Epithelial cell of esophagus (primary cell): ENCODE measurements at regions not wholly inside any gene's neighbourhood (a gene's known extent, or its start where the extent isn't known, plus 50 kb on each side); places are given as distances from the start of the nearest gene placed in this dataset.
A peak's percentile ranks its signal among the peaks of the same experiment; 100 is the strongest.

Experiments used
- DNase-seq: peaks from one replicate; pipeline ENCODE4 v3.0.0; 2010; ENCODE audit warnings: low read depth
- H3K4me3 ChIP-seq: 2 replicates; pipeline ENCODE4 v1.5.1; 2011; ENCODE audit warnings: mild to moderate bottlenecking, low read length, control low read depth
- CTCF ChIP-seq: IDR thresholded peaks from 2 replicates; pipeline ENCODE4 v1.5.1; 2011; ENCODE audit warnings: low read depth, mild to moderate bottlenecking, low read length, control low read depth, inconsistent platforms; ENCODE audit not compliant: insufficient read depth; ENCODE audit errors: missing control alignments

GRCh38 chr5:152144556-152144955 is 219.9 kb upstream of the GLRA1 start:
- no peak overlapping the region for H3K4me3 ChIP-seq
- DNase-seq, result no peak
- TF ChIP-seq CTCF, result no peak

GRCh38 chr5:152144030-152144429 is 219.4 kb upstream of the GLRA1 start:
- no peak for TF ChIP-seq CTCF
- H3K4me3 ChIP-seq, result no peak overlapping the region
- DNase-seq, result no peak

DNA sequence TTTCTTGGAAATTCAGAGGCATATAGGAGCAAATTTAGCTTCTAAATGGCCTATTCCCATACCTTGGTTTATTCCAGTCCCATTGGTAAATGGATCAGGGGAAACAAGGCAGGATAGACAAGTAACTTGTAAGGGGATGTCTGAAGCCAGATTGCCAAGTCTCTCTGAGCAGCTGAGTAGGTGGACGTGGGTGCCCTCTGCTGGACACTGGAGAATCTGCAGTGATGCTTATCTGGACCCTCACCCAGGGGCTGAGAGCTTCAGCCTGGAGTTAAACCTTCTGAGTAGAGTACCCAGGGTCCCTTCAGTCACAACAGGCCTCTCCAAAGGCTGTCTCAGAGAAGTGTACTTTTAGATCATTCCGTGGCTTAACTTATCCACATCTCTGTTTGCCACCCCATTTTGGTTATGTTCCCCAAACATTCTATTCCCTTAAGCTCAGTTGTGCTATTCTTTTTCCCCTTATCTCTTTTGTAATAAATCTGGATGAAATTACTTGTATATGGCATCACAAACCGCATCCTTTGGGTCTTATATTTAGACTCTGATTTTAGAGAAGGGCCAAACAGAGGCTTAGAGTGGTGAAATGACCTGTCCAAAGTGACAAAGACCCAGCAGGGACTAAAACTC is 218.3 kb upstream of the GLRA1 start:
- DNase-seq, result peak; percentile 59
- H3K4me3 ChIP-seq, result no peak overlapping the region
- peak; percentile 97 for TF ChIP-seq CTCF

- TF ChIP-seq CTCF, result no peak
- DNase-seq, result no peak
- no peak overlapping the region for H3K4me3 ChIP-seq
These were observed 215.7 kb upstream of the GLRA1 start for GRCh38 chr5:152140347-152140746.

DNA sequence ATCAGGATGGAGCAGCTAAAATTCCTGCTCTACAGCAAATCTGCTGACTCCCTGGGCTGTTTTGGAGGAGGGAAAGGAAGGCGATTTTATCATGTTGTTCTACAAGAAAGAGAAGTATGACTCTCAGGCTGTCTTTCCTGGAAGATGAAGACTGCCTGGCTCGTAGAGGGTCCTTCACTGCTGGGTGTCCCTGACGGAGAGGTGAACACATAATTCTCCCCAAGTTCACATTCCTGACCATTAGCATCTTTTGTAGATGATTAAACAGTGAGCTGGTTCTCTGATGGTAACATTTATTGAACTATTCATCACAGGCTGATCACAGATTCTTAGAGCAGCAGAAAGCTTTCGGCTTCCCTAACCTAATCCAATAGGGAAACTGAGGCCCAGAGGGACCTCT is 212.4 kb upstream of the GLRA1 start:
- DNase-seq, result no peak
- no peak for TF ChIP-seq CTCF
- H3K4me3 ChIP-seq, result no peak overlapping the region

DNA sequence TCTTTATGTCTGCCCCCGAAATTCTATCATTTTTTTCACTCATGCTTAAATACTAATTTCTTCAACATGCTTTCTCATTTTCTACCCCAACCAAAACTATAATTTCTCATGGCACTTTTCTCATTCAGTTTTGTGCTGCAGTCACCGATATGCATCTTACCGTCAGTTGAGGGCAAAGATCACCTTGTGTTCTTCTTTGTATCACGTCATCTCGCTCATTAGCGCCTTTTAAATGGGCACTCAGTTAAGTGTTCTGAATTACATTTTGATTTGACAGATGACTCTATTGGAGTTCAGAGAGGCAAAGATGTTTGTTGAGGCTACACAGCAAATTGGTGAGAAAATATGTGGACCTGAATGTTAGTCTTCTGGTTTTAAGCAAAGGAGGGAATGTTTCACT is 211.7 kb upstream of the GLRA1 start:
- no peak overlapping the region for H3K4me3 ChIP-seq
- no peak for DNase-seq
- no peak for TF ChIP-seq CTCF

GRCh38 chr5:152135827-152136226 is 211.2 kb upstream of the GLRA1 start:
- no peak overlapping the region for H3K4me3 ChIP-seq
- TF ChIP-seq CTCF, result no peak
- no peak for DNase-seq
